HG02840 (cell line): ENCODE measurements at regions not wholly inside any gene's neighbourhood (a gene's known extent, or its start where the extent isn't known, plus 50 kb on each side); places are given as distances from the start of the nearest gene placed in this dataset.
"Not testable (repeated sequence)": the region's sequence is repeated elsewhere in the genome, so short reads cannot be mapped to it uniquely, and the experiment has no call there.

ENCODE experiments used
- ATAC-seq: cut with Tn5 transposase; IDR thresholded peaks from one replicate; pipeline ENCODE4 v1.9.1; 2021; ENCODE audit warnings: mild to moderate bottlenecking, moderate library complexity, moderate number of reproducible peaks; ENCODE audit not compliant: unreplicated experiment, low FRiP score

DNA sequence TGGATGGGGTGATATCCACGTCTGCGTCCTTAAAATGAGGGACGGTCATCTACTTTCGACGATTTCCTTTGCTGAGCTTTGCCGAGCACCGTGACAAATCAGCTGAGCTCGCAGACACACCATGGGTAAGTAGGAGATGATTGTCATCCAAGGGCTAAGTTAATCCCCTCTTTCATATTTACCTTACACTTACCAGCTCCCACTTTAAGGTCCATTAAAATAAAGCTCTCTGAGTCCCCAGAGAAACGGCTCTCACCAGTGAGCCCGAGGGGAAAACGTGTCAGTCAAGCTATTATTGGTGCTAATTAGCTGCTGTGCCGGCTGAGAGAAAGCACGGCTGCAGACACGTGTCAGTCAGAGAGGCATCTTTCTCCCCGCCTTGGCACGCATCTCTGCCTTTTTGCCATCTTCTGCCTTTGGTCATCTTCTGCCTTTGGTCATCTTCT, 72.2 kb downstream of the CRLF2 start:
- no peak for ATAC-seq

DNA sequence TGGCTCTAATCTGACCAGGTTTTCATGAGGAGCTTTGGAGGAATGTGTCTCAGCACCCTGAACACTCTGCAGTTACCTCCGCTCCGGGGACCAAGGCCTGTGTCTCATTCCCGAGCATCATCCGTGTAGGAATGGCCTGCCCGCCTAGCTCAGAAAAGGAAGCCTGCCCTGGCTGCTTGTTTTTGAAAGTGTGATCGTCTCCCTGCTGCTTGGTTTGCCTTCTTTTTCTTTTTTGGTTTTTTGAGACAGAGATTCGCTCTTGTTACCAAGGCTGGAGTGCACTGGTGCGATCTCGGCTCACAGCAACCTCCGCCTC, 73.3 kb downstream of the CRLF2 start:
- no peak for ATAC-seq

DNA sequence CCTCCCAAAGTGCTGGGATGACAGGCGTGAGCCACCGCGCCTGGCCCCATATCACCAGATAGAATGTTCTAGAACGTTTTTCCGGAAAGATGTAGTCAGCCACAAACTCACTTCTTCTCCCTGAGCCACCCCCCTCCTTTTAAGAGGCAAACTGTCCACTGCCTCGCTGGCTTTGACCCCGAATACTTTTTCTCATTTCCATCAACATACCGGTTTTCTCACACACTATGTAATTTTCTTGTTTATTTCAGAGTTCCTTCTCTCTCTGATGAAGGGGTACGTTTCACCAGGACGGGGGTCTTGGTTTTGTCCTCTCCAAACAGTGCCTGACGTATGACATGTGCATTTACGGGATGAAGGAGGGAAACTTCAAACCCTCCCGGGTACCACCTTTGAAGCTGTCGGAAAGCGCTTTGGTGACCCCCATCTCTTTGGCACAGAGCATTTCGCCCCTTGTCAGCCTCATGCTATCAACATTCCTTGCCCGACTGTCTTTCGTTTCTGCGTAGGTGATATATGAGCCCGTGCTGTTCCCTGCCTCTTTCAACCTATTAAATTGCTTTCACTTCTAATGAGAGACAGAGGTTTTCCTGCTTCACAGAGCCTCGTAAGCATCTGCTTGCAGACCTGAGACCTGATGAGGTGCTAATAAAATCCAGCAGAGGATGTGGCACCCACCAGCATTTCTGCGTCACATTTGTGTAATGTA, 73.8 kb downstream of the CRLF2 start:
- no peak for ATAC-seq

DNA sequence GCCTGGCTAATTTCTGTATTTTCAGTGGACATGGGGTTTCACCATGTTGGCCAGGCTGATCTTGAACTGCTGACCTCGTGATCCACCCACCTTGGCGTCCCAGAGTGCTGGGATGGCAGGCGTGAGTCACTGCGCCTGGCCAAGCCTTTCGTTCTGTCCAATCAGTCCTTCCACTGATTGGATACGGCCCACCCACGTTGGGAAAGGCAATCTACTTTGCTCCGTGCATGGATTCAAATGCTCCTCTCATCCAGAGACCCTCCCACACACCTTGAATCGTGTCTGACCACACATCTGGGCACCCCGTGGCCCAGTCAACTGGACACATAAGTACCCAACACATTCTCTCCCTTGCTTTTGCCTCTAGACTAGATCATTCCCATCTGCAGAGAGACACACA, 74.9 kb downstream of the CRLF2 start:
- no peak for ATAC-seq

DNA sequence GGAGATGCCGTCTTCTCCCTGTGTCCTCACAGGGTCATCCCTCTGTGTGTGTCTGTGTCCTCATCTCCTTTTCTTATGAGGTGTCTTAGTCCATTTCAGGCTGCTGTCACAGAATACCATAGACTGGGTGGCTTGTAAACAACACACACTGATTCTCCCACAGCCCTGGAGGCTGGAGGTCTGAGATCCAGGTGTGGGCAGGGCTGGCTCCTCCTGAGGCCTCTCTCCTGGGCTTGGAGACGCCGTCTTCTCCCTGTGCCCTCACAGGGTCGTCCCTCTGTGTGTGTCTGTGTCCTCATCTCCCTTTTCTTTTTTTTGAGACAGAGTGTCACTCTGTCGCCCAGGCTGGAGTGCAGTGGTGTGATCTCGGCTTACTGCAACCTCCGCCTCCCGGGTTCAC, 75.9 kb downstream of the CRLF2 start:
- not testable (repeated sequence) for ATAC-seq

DNA sequence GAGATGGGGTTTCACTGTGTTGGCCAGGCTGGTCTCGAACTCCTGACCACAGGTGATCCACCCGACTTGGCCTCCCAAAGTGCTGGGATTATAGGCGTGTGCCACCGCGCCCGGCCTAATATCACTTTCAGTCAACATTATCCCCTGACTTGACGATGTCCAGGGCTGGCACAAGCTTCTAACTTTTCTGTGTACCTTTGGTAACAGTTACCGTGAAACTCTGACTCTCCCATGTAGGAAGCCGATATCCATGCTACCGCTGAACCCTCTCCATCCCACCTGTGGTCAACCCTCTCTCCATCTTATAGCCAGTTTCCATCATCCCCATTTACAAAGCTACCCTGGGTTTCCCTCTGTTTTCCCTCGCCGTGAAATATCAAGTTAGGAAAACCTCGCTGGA, 77.5 kb downstream of the CRLF2 start:
- ATAC-seq, result no peak

DNA sequence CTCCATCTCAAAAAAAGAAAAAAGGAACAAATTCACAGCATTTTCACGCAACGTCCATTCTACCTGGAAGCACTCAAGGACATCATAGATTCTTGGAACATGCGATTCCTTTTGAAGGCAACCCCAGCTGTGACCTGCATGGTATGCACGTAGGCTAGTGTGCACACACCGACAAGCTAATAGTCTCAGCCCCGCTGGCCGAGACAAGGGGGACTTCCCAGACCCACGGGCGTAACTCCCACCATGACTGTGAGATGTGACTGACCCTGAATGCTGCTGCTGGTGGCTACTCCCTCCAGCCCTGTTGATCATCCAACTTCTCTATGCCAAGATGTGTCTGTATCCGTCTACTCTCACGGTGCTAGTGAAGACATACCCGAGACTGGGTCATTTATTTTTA, 78.3 kb downstream of the CRLF2 start:
- no peak for ATAC-seq

DNA sequence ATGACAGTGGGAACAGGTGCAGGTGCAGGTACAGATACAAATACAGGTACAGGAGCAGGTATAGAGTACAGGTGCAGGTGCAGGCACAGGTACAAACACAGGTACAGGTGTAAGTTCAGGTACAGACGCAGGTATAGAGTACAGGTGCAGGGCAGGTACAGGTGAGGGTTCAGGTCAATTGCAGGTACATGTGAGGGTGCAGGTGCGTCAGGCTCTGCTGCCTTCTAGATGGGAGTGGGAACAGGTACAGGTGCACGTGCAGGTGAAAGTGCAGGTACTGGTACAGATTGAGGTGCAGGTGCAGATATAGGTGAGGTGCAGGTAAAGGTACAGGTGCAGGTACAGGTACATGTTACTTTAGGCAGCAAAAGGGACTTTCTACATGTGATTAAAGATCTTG, 85.7 kb downstream of the CRLF2 start:
- ATAC-seq, result no peak

DNA sequence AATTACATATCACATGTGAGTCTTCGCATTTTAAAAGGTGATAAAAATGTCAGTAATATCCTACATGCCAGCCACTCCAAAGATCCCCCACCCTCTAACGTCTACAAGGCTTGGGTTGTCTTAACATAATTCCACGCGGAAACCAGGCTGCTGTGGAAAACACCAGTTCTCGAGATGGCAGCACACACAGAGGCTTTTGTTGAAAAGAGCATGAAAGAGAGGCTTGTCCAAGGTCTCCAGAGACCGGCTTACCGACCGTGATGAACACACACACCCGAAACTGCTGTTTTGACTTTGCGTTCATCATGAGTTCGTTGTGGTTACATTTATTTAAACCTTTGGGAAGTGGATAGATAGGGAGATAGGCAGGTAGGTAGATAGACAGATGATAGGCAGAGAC, 87.9 kb downstream of the CRLF2 start:
- no peak for ATAC-seq

DNA sequence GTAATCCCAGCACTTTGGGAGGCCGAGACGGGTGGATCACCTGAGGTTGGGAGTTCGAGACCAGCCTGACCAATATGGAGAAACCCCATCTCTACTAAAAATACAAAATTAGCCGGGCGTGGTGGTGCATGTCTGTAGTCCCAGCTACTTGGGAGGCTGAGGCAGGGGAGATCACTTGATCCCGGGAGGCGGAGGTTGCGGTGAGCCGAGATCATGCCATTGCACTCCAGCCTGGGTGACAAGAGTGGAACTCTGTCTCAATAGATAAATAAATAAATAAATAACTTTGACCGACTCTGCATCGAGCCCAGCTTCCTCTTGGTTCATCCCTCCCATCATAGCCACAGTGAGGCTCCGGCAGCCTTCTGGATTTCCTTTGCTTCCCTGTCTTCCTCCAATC, 89.6 kb downstream of the CRLF2 start:
- not testable (repeated sequence) for ATAC-seq

DNA sequence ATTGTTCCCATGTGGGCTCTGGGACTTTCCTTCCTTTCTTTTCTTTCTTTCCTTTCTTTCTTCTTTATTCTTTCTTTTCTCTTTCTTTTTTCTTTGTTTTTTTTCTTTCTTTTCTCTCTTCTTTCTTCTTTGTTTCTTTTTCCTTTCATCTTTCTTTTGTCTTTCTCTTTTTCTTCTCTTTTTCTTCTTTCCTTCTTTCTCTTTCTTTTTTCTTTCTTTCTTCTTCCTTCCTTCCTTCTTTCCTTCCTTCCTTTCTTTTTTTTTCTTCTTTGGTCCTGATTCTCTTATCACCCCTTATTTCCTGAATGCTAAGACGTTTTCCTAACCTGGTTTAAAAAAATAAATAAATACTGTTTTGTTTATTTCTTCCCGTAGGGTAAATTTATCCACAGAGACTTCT, 93.2 kb downstream of the CRLF2 start:
- no peak for ATAC-seq

DNA sequence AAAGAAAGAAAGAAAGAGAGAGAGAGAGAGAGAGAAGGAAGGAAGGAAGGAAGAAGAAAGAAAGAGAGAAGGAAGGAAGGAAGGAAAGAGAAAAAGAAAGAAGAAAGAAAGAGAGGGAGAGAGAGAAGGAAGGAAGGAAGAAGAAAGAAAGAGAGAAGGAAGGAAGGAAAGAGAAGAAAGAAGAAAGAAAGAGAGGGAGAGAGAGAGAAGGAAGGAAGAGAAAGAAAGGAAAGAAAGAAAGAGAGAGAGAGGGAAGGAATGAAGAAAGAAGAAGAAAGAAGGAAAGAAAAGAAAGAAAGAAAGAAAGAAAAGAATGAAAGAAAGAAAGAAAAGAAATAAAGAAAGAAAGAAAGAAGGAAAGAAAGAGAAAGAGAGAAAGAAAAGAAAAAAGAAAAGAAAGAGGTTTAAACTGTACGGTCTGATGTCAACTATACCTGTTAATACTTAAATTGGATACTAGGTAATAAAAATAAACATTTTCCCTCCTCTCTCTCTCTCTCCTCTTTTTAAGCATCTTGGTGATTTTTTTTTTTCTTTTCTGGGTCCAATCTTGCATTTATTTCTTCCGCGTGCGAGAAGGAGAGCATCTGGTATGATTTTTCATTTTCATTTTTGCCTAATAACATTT, 93.8 kb downstream of the CRLF2 start:
- no peak for ATAC-seq

DNA sequence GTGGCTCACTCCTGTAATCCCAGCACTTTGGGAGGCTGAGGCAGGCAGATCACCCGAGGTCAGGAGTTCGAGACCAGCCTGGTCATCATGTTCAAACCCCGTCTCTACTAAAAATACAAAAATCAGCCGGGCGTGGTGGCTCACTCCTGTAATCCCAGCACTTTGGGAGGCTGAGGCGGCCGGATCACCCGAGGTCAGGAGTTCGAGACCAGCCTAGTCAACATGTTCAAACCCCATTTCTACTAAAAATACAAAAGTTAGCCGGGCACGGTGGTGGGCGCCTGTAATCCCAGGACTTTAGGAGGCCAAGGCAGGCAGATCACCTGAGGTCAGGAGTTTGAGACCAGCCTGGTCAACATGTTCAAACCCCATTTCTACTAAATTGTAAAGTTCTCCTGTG, 97.0 kb downstream of the CRLF2 start:
- not testable (repeated sequence) for ATAC-seq

DNA sequence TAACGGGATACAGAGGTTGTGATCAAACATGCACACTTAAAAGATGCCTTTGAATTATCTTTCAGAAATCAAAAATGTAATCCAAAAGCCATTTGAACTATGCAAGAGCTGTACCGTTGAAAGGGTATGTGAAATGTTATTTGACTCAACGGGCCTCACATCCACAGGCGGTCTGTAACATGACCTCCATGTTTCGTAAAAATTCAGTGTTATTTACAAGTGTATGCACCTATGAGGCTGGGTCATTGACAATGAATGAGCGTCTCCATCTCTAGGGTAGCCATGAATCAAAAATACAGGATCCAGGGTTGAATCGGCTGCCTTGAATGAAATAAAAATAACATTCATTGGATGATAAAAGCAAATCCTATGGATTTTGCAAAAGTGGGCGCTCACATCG, 100.1 kb downstream of the CRLF2 start:
- ATAC-seq, result no peak

DNA sequence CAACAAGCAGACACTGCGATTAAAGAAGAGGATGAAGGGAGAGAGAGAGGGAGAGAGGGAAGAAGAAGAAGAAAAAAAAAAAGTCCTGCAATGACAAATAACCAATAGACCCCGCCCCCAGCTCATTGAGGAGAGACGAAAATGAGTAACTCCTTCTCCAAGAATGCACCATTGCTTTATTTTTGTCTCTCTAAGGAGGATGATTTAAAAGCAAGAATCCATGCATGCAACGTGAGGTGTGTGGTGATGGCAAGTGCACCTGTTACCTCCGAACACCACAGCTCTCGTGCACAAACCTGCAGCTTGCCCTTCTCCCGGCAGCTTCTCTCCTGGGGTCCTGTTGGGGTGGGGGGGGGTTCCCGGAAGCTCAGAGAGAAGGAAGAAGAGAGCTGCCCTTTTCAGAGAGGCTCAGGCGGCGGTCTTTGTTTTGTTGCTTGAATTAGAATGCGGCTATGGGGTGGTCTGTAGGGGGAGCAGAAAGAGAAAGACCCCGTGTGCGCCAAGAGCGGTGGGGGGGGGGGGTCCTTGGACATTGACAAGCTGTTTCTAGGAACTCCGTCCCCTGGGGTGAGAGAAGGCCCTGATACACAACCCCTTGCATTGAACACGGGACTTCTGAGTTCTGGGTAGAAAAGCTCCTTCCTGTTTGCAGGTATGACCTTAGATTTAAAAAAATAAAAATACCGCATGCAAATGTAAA, 100.7 kb downstream of the CRLF2 start:
- no peak for ATAC-seq

DNA sequence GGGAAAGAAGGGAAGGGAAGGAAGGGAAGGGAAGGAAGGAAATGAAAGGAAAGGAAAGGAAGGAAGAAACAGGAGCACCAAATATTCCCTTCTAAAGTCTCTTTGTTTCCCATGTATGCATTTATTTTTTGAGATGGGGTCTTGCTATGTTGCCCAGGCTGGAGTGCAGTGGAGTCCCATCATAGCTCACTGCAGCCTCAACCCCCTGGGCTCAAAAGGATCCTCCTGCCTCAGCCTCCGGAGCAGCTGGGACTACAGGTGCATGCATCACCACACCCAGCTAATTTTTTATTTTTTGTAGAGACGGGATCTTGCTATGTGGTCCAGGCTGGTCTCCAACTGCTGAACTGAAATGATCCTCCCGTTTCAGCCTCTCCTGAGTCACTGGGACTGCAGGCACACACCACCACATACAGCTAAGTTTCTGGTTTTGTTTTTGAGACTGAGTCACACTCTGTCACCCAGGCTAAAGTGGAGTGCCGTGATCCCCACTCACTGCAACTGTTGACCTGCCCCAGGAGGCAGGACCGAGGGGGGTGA, 102.8 kb downstream of the CRLF2 start:
- ATAC-seq, result no peak

DNA sequence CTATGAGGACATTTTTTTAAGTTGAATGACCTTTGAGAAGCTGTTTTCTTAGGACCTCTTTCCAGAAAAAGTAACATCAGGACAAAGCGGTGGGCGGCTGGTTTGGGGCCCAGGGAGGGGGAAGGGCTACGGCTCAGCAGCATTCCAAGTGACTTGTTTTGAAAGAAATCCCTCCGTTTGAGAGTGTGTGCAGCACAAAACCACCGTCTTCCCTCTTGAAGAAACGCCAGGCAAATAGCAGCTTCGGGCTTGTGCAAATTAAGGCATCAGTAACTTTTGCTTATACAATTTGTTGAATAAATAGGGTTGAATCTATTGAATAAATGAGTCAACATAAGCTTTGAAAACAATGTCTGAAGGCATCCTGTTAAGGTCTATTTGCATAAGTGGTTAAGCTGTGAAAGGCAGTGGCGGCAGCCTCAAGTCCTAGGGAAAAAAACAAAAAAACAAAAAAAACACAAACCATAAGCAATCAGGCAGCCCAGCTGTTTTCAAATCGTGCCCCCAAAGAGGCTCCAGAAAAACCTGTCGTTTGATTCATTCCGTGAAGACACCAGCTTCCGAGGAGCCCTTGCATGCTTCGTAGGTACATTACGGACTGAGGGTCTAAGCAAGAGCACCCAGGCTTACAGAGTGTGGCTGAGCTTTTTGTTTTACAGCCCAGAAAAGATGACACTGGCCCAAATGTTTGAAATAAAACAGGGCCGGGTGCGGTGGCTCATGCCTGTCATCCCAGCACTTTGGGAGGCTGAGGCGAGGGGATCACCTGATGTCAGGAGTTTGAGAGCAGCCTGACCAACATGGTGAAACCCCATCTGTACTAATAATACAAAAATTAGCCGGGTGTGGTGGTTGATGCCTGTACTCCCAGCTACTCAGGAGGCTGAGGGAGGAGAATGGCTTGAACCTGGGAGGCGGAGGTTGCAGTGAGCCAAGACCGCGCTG, 103.7 kb downstream of the CRLF2 start:
- ATAC-seq, result no peak

DNA sequence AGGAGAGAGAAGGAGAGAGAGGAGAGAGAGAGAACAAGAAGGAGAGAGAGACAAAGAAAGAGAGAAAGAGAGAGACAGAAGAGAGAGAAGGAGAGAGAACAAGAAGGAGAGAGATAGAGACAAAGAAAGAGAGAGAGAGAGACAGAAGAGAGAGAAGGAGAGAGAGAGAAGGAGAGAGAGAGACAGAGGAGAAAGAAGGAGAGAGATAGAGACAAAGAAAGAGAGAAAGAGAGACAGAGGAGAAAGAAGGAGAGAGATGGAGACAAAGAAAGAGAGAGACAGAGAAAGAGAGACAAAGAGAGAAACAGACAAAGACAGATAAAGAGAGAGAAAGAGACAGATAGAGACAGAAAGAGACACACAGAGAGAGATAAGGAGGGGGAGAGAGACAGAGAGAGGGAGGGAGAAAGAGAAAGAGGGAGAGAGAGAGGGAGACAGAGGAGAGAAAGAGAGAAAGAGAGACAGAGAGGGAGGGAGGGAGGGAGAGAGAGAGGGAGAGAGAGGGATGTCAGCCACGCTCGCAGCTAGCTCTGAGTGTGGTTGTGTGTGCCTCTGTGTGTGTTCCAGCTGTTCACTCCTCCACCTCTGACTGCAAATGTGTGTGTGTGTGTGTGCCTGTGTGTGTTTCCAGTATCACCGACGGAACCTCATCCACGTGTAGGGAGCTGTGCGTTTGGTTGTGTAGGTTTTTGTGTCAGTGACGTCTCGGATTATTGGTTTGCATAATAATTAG, 105.8 kb downstream of the CRLF2 start:
- no peak for ATAC-seq

DNA sequence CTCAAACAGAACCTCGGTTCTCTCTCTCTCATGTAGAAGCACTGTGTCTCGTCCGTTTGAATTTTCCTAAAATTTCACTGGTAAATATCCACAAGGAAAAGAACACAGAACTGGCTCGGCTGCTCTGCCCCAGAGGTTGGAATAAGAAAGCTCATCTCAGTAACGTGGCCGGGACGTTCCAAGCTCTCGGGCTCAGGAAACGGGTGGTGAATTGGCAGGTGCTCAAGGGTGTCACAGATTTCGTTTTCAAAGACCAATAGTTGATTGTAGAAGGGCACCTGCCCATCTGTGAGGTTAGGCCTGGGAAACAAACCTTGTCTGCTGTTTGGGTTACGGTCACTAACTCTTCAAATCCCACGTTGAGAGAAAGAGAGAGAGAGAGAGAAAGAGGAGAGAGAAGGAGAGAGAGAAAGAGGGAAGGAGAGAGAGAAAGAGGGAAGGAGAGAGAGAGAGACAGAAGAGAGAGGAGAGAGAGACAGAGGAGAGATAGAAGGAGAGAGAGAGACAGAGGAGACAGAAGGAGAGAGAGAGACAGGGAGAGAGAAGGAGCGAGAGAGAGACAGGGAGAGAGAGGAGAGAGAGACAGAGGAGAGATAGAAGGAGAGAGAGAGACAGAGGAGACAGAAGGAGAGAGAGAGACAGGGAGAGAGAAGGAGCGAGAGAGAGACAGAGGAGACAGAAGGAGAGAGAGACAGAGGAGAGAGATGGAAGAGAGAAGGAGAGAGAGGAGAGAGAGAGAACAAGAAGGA, 106.6 kb downstream of the CRLF2 start:
- no peak for ATAC-seq
